Activated CD4-positive, CD25-positive, alpha-beta regulatory T cell (primary cell): ENCODE measurements at regions not wholly inside any gene's neighbourhood (a gene's known extent, or its start where the extent isn't known, plus 50 kb on each side); places are given as distances from the start of the nearest gene placed in this dataset.
"Not testable (repeated sequence)": the region's sequence is repeated elsewhere in the genome, so short reads cannot be mapped to it uniquely, and the experiment has no call there.

Experiments used
- DNase-seq, 4 experiments: peaks; one replicate each; lab custom pipeline; 2025; lab: John Stamatoyannopoulos, UW

DNA sequence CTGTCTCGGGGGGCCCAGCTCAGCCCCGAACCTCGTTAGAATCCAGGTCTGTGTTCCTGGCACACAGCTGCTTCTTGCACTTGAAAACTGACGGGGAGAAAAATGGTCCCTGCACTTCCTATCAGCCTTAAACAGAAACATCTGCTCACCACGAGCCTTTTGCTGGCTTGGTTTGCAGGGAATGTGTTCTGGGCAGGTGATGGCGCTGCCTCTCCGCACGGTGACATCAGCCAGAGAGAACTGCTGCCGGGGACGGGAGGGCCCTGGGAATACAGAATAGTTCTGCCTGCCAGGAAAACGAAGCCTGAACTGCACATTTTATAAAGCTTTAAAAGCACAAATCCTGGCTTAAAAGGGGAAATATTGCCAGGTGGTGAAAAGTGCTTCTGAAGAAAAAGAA is 622.5 kb downstream of the TYW1 start:
- no peak for DNase-seq

- no peak for DNase-seq
Measured at GRCh38 chr7:67620216-67620933, 623.7 kb downstream of the TYW1 start.

DNA sequence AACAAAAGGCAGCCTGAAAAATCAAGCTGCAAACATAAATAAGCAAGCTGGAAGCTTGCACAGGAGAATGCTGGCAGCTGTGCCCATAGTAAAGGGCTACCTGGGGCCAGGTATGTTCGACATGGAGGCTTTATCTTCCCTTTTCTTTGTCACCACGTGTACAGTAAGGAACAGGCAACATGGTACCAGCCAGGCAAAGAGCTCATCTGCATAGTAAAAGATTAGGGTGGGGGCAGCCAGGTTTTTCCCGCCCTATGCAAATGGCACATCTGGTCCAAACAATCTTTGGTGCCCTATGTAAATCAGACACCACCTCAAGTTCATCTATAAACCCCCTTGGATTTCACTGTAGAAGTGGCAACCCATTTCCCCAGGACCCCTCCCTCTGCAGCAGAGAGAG is 625.1 kb downstream of the TYW1 start:
- no peak for DNase-seq

DNA sequence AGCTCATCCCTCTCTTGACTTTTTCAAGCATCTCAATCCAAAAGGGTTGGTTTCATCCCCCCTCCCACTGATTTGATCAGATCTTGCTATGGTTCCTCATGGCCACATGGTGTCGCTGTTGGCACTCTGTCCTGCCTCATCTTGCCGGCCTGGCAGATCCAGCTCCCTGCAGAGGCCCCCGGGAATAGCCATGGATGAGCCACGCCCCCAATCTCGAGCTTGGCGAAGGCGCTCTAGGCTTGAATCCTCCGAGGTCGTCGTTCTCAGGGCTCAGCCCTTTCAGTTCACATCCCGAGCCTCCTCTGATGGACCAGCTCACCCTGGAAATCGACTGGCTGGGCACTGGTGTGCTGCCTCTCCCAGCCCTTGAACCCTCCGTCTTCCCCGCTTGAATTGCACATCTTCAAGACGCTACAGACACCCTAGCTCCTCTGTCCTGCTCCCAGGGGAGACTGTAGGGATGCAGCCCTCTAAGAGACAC is 628.7 kb downstream of the TYW1 start:
- no peak for DNase-seq

DNA sequence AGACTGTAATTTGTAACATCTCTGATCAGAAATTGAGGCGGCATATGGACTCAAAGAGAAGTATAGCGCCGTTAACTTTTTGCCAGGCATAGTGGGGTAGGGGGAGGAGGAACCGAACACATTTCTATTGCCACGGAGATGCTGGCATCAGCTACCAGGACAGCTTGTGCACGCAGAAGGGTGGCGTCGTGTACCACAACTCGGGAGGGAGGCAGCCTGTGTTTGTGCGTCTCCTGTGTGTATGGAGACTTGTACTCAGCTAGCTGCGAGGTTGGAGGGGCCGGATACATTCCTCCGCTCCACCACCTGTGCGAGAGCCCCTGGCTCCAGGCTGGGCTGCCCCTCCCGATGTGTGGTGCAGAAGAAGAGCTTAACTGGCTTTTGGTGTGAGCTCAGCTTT is 634.8 kb downstream of the TYW1 start:
- no peak for DNase-seq

DNA sequence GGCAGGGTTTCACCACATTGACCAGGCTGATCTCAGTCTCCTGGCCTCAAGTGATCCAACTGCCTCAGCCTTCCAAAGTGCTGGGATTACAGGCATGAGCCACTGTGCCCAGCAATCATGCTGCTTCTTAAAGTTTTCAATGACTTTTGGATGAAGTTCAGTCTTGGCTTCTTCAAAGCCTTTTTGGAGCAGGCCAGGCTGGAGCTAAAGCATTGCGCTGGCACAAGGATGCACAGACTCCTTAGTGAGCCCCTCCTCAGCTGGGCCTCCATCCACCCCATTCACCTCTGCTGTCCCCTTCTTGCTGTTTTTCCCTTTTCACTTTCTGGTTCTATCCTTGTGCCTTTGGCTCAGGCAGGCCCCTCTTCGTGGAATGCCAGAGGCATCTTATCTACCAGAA is 638.6 kb downstream of the TYW1 start:
- DNase-seq: no peak

DNA sequence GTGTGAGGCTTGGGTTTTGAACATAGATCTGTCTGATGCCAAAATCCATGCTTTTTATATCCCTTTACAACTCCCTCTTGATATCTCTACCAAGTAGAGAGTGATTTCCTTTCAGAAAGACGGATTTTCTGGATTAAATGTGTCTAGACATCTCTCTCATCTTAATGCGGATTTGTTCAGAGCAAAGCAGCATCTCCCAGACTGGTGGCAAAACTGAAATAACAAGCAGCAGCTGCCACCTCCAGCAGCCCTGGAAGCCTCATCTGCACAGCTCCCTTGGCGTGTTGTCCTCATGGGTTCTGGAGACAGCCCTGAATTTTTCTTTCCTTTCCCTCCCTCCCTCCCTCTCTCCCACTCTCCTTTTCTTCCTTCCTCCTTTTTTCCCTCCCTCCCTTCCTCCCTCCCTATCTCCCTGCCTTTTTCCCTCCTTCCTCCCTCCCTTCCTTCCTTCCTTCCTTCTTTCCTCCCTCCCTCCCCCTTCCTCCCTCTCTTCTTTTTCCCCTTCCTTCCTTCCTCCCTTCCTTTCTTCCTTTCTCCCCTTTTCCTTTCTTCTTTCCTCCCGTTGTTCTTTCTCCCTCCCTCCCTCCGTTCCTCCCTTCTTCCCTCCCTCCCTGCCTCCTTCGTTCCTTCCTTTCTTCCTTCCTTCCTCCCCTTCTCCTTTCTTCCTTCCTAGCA is 639.9 kb downstream of the TYW1 start:
- no peak for DNase-seq

GRCh38 chr7:67637023-67637358 is 640.4 kb downstream of the TYW1 start:
- no peak for DNase-seq

DNA sequence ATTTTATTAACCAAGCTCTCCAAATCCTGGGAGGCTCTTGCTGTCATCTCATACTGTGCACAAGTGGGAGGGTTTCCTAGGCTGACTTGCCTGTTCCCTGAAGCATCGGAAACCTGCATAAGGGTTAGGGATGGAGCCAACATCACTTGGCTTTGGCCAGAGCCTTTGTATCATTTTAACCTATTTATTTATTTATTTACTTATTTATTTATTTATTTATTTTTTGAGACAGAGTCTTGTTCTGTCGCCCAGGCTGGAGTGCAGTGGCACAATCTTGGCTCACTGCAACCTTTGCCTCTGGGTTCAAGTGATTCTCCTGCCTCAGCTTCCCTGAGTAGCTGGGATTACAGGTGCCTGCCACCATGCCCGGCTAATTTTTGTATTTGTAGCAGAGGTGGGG is 645.9 kb downstream of the TYW1 start:
- DNase-seq: not testable (repeated sequence)

DNA sequence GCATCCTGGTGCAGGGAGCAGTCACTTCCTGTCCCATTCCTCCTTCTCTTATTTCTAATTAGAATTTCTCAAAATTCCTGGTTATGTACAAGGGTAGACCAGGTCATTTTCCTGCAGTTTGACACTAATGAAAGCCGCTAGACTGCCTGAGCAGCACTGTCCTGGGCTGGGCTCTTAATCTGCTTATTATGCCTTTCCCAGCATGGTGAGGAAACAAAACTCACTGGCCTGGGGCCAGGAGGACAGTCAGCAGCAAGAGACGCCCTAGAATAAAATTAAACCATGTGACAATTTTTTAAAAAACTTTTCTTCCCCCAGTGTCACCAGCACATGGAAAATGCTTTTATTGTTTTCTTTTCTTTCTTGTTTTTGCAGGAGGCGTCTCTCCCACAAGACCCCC is 647.5 kb downstream of the TYW1 start:
- DNase-seq: no peak

DNA sequence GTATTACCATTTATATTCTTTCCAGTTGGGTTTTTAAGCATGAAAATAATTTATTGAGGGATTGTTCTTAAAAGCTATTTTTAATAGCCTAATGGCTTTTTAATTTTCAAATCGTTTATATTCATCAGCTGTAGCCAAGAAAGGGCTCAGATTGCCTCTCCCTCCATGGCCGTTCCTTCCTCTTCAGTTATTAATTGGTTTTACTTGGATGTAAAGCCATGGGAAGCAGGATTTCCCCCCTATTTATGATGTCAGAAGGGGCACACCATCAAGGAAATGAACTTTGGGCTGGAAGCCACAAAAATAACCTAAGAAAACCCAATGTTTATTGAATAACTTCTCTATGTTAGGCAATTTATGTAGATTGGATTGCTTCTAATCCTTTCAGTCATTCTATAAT is 656.3 kb downstream of the TYW1 start:
- DNase-seq: no peak

DNA sequence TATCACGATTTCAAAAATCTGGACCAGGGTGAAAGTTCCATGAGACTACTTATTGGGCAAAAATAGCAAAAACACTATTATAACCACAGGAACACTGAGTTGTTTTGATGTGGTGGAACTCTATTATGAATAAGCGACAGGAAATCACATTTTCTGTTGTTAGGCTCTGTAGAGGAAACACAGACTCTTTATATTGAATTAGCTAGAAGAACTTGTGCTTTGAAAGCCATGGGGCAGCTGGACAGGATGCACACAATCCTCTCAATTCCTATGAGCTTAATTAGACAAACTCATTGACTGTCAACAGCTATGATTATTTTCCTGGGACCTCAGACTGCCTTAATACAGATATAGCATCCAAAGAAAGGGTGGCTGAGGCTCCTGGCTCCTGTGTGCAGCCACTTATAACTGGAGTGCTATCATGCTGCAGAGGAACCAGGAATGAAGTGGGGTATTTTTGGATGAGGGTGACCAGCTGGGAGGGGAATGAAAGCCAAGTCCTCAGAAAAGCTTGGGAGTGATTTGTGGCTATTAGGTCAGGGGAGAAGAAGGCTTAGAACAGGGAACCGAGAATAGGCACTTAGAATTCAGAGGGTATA is 657.3 kb downstream of the TYW1 start:
- no peak for DNase-seq

GRCh38 chr7:67654642-67655041 is 658.0 kb downstream of the TYW1 start:
- DNase-seq: no peak

- no peak for DNase-seq
Measured at GRCh38 chr7:67655168-67655567, 658.5 kb downstream of the TYW1 start.

DNA sequence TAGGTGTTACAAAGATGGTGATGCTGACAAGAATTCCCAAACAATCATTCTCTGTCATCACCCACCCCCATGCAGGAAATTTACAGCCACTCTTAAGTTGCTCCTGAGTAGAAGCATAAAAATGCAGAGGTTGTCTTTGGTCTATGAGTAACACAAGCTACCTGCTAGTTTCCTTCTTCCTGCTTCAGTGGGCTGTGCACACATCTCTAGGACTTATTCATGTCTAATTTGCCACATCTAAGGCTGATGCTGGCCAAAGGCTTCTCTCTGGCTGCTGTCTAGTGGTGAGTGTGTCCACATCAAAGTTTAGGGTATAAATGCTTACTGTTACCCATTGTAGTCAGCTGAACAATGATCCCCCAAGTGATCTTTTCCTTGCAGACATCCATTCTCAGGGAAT is 662.5 kb downstream of the TYW1 start:
- DNase-seq: no peak

- no peak for DNase-seq
Measured at GRCh38 chr7:67662804-67663203, 666.2 kb downstream of the TYW1 start.

DNA sequence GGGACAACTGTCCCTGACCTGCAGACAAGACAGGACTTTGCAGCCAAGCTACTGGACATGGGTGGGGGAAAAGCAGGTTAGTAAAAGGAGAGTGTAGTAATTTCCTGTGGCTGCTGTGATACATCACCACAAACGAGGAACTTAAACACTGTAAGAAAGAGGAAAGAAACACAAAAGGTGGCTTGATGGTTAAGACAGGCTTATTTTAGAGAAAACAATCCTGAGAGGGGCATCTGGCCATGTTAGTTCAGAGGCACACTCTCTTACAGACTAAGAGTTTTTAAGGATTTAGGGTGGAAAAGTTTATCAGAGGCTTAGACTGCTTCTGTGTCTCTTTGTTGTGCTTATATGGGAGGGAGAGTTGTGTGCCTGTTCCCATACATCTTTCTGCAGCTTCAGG is 667.0 kb downstream of the TYW1 start:
- DNase-seq: no peak

- DNase-seq: not testable (repeated sequence)
Measured at GRCh38 chr7:67666359-67666758, 669.7 kb downstream of the TYW1 start.

- DNase-seq: no peak
Measured at GRCh38 chr7:67671006-67671548, 674.4 kb downstream of the TYW1 start.

GRCh38 chr7:67673861-67674260 is 677.2 kb downstream of the TYW1 start:
- no peak for DNase-seq

DNA sequence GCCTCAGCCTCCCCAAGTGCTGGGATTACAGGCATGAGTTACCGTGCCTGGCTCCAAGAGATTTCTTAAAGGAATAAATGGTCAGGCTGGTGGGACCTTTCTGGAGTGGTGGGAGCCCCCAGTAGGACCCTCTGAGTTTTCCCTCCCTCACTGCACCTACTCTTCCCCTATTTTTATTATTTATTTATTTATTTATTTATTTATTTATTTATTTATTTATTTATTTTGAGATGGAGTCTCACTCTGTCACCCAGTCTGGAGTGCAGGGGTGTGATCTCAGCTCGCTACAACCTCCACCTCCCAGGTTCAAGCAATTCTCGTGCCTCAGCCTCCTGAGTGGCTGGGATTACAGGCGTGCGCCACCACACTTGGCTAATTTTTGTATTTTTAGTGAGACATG is 678.2 kb downstream of the TYW1 start:
- not testable (repeated sequence) for DNase-seq

DNA sequence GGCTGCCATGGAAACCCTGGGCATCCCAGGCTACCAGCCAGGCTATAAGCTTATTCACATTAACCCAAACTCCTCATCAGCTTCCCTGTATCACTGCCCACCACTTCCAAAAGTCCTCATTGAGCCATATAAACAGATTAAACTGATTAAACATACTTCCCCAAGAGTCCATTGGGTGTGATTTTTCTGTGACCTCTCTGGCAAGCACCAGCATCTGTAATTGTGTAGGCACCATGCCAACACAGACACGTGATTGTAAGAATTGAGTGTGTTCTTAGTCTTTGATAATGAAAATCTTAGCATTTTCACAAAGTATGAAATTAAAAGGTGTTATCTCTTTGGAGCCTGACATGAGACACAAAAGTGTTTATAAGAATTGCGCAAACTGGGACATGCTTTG is 679.3 kb downstream of the TYW1 start:
- no peak for DNase-seq

DNA sequence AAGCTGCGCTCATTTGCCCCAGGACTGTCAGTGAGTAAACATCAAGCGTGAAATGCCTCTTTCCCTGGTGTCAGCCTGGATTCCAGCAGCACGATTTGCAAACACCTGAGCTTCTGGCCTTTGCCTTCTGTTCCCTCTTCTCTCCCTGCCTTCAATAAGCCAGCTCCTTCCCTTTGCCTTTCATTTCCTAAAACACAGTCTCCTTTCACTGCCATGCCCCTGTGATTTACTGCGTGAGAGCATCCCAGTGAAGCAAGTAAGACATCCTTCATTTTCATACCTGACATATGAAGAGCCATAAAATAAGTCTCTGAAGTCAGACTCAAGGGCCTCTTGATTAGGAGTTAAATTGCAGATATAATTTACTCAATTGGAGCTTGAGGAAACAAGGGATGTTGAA is 681.8 kb downstream of the TYW1 start:
- DNase-seq: no peak
